Lung (tissue), 11 donors: ENCODE measurements at regions not wholly inside any gene's neighbourhood (a gene's known extent, or its start where the extent isn't known, plus 50 kb on each side); places are given as distances from the start of the nearest gene placed in this dataset.

Experiments used
- ATAC-seq: fragments of 200-7000 bp; cut with Tn5 transposase; one replicate; pipeline ENCODE4 v1.9.1; 2020; ENCODE audit warnings: moderate number of reproducible peaks; ENCODE audit not compliant: insufficient read depth, low FRiP score
- DNase-seq, 3 donors: peaks; one replicate each; pipeline ENCODE4 v3.0.0-alpha.2; 2013 to 2017
- H3K27ac ChIP-seq, 2 donors: one replicate each; pipeline ENCODE4 v1.5.1; 2013; ENCODE audit warnings: mild to moderate bottlenecking in 2 of 2, moderate library complexity in 2 of 2, control low read depth in 1 of 2, inconsistent platforms in 1 of 2, low read depth in 1 of 2, low read length in 1 of 2
- H3K27me3 ChIP-seq, 3 donors: one replicate each; pipeline ENCODE4 v1.5.1; 2013; ENCODE audit warnings: low read length in 2 of 3; ENCODE audit not compliant: control insufficient read depth in 3 of 3, insufficient read depth in 3 of 3
- H3K36me3 ChIP-seq, 4 donors: one replicate each; pipeline ENCODE4 v1.5.1; 2013; ENCODE audit warnings: low read length in 4 of 4, mild to moderate bottlenecking in 1 of 4, moderate library complexity in 1 of 4; ENCODE audit not compliant: control insufficient read depth in 4 of 4, insufficient read depth in 4 of 4
- H3K4me1 ChIP-seq, 5 donors: one replicate each; pipeline ENCODE4 v1.5.1; 2013; ENCODE audit warnings: low read length in 5 of 5, mild to moderate bottlenecking in 2 of 5, moderate library complexity in 1 of 5; ENCODE audit not compliant: control insufficient read depth in 5 of 5, insufficient read depth in 5 of 5
- H3K4me3 ChIP-seq: one replicate; pipeline ENCODE4 v1.5.1; 2013; ENCODE audit warnings: mild to moderate bottlenecking, control low read depth, moderate library complexity
- H3K9ac ChIP-seq, 2 donors: one replicate each; pipeline ENCODE4 v1.5.1; 2013; ENCODE audit warnings: low read length in 2 of 2, control low read depth in 1 of 2; ENCODE audit not compliant: insufficient read depth in 1 of 2
- H3K9me3 ChIP-seq, 4 donors: one replicate each; pipeline ENCODE4 v1.5.1; 2013; ENCODE audit warnings: low read length in 3 of 4, mild to moderate bottlenecking in 1 of 4, moderate library complexity in 1 of 4; ENCODE audit not compliant: control insufficient read depth in 4 of 4, insufficient read depth in 3 of 4
- CTCF ChIP-seq: IDR thresholded peaks from 2 replicates; pipeline ENCODE4 v1.5.1; 2012; ENCODE audit warnings: mild to moderate bottlenecking; ENCODE audit errors: control extremely low read depth, extremely low read depth
- WGBS, 2 donors: extraction: QIAGEN DNeasy Blood & Tissue Kit; methylation state at CpG; one replicate each; pipeline ENCODE4 v1.1.7; 2013; 5-methylcytosine and 5-hydroxymethylcytosine counted together
- donor health status: control.
- donor health status: control.
- donor health status: Bipolar disorder and iron deficiency.
- donor health status: healthy.
- donor health status: DM: yes; HTN: yes; CAD: no.

GRCh38 chr15:47602121-47602520, 115.2 kb upstream of the SEMA6D start:
- Histone ChIP-seq H3K4me3 (no peak overlapping the region), H3K4me1 (no peaks in the 10 kb centered on the region), H3K9me3 (peaks cover 0 to 2% (median 0%) of the 10 kb centered on the region in 4 donors), H3K27ac (no peak overlapping the region), H3K36me3 (no peaks in the 10 kb centered on the region), H3K27me3 (no peaks in the 10 kb centered on the region), H3K9ac (no peak overlapping the region)
- no peak for ATAC-seq
- no peak for DNase-seq
- 95% methylated on average over 1 of the region's 1 CpG for WGBS, 2 donors
- no peak for TF ChIP-seq CTCF

- H3K27me3 ChIP-seq: no peaks in the 10 kb centered on the region
- TF ChIP-seq CTCF: no peak
- ATAC-seq (no peak), DNase-seq (no peak)
- 95 to 99% methylated on average over 2 of the region's 2 CpGs for WGBS, 2 donors
- no peak overlapping the region for H3K4me3 ChIP-seq
- H3K27ac ChIP-seq: no peak overlapping the region
- no peak overlapping the region for H3K9ac ChIP-seq
- no peaks in the 10 kb centered on the region for H3K36me3 ChIP-seq
- H3K4me1 ChIP-seq: peaks cover 0 to 7% (median 4%) of the 10 kb centered on the region in 5 donors
- H3K9me3 ChIP-seq: peaks cover 0 to 2% (median 0%) of the 10 kb centered on the region in 4 donors
Measured at GRCh38 chr15:47603026-47603425, 114.3 kb upstream of the SEMA6D start.

GRCh38 chr15:47607695-47608094, 109.6 kb upstream of the SEMA6D start:
- Histone ChIP-seq H3K9me3 (peaks cover 0 to 2% (median 0%) of the 10 kb centered on the region in 4 donors), H3K27me3 (no peaks in the 10 kb centered on the region), H3K4me1 (peaks cover 0 to 25% (median 4%) of the 10 kb centered on the region in 5 donors), H3K9ac (no peak overlapping the region), H3K27ac (no peak overlapping the region), H3K4me3 (no peak overlapping the region), H3K36me3 (no peaks in the 10 kb centered on the region)
- TF ChIP-seq CTCF: no peak
- ATAC-seq (no peak), DNase-seq (peak; percentile 53 to 91 (median 85))

- H3K9me3 ChIP-seq: peaks cover 0 to 2% (median 0%) of the 10 kb centered on the region in 4 donors
- no peak overlapping the region for H3K4me3 ChIP-seq
- peaks cover 0 to 25% (median 4%) of the 10 kb centered on the region in 5 donors for H3K4me1 ChIP-seq
- no peak for ATAC-seq
- WGBS, 2 donors: 80 to 83% methylated on average over 2 of the region's 2 CpGs
- no peak overlapping the region for H3K27ac ChIP-seq
- TF ChIP-seq CTCF: no peak
- H3K9ac ChIP-seq: no peak overlapping the region
- no peak for DNase-seq
- no peaks in the 10 kb centered on the region for H3K36me3 ChIP-seq
- no peaks in the 10 kb centered on the region for H3K27me3 ChIP-seq
Measured at GRCh38 chr15:47609693-47610092, 107.6 kb upstream of the SEMA6D start.
